H1 (cell line): ENCODE measurements at regions not wholly inside any gene's neighbourhood (a gene's known extent, or its start where the extent isn't known, plus 50 kb on each side); places are given as distances from the start of the nearest gene placed in this dataset.

Source experiments
- CTCF ChIA-PET: fragments of 300-600 bp; sonication (Branson Sonifier 250); formaldehyde crosslinking; loops from one replicate; lab custom pipeline; 2021; ENCODE audit not compliant: partially characterized antibody; lab: Charles Lee
- POLR2A ChIA-PET: fragments of 300-600 bp; sonication (Branson Sonifier 250); formaldehyde crosslinking; loops from one replicate; lab custom pipeline; 2021; ENCODE audit warnings: inconsistent platforms; ENCODE audit not compliant: partially characterized antibody; lab: Charles Lee
- DNase-seq, 2 experiments: peaks; one replicate each; pipeline versions ENCODE4 v3.0.0 to v3.0.0-alpha.2; 2010 to 2022; ENCODE audit warnings: low spot score in 2 of 2, low read depth in 1 of 2, mixed read lengths in 1 of 2
- FAIRE-seq: peaks from 2 replicates; lab custom pipeline; 2011; peaks lifted over from hg19 to GRCh38; lab: Jason Lieb, UNC
- H2AFZ ChIP-seq: 2 replicates; pipeline ENCODE4 v1.8.1; 2012; ENCODE audit warnings: low read length, inconsistent platforms
- H2AK5ac ChIP-seq: 2 replicates; pipeline ENCODE4 v1.6.1; 2013; ENCODE audit warnings: low read depth, low read length
- H2BK120ac ChIP-seq: replicated peaks from 2 replicates; pipeline ENCODE3; 2013; ENCODE audit warnings: low read depth, low read length, inconsistent platforms
- H2BK12ac ChIP-seq: 2 replicates; pipeline ENCODE4 v1.6.1; 2013; ENCODE audit warnings: low read depth, low read length
- H2BK15ac ChIP-seq: 2 replicates; pipeline ENCODE4 v1.6.1; 2013; ENCODE audit warnings: low read length
- H2BK20ac ChIP-seq: 2 replicates; pipeline ENCODE4 v1.6.1; 2013; ENCODE audit warnings: low read length
- H2BK5ac ChIP-seq: 2 replicates; pipeline ENCODE4 v1.6.1; 2013; ENCODE audit warnings: low read depth, low read length
- H3K14ac ChIP-seq: 2 replicates; pipeline ENCODE4 v1.6.1; 2013; ENCODE audit warnings: inconsistent platforms; ENCODE audit not compliant: insufficient read length
- H3K18ac ChIP-seq: 2 replicates; pipeline ENCODE4 v1.6.1; 2013; ENCODE audit warnings: low read length; ENCODE audit errors: extremely low read depth
- H3K23ac ChIP-seq: 2 replicates; pipeline ENCODE4 v1.6.1; 2013; ENCODE audit warnings: inconsistent platforms; ENCODE audit not compliant: insufficient read length
- H3K23me2 ChIP-seq: 2 replicates; pipeline ENCODE4 v1.6.1; 2013; ENCODE audit warnings: low read depth, low read length
- H3K27ac ChIP-seq: 2 replicates; pipeline ENCODE4 v1.6.1; 2011; ENCODE audit warnings: low read depth, low read length, inconsistent platforms
- H3K27me3 ChIP-seq, 4 experiments: replicated peaks in 1 of 4; 1 replicate in 1 of 4; 2 replicates in 3 of 4; pipeline versions ENCODE4 v1.6.1 to v1.8.1; 2011 to 2013; ENCODE audit warnings: low read length in 3 of 4, mild to moderate bottlenecking in 3 of 4, inconsistent platforms in 2 of 4, mixed read lengths in 2 of 4, moderate library complexity in 1 of 4; ENCODE audit not compliant: control insufficient read depth in 3 of 4, insufficient read depth in 3 of 4; ENCODE audit errors: extremely low read depth in 1 of 4
- H3K36me3 ChIP-seq, 4 experiments: 2 replicates each; pipeline versions ENCODE4 v1.6.1 to v1.8.1; 2011 to 2013; ENCODE audit warnings: mild to moderate bottlenecking in 4 of 4, low read length in 3 of 4, moderate library complexity in 2 of 4, control low read depth in 1 of 4, inconsistent platforms in 1 of 4; ENCODE audit not compliant: insufficient read depth in 4 of 4, control insufficient read depth in 2 of 4
- H3K4ac ChIP-seq: replicated peaks from 2 replicates; pipeline ENCODE3; 2013; ENCODE audit warnings: low read length, low read depth, mixed read lengths, inconsistent platforms; ENCODE audit not compliant: insufficient read length
- H3K4me1 ChIP-seq, 4 experiments: replicated peaks in 1 of 4; 1 replicate in 1 of 4; 2 replicates in 3 of 4; pipeline versions ENCODE4 v1.6.1 to v1.8.1; 2011 to 2013; ENCODE audit warnings: low read length in 3 of 4, inconsistent platforms in 2 of 4, mixed read lengths in 1 of 4; ENCODE audit not compliant: insufficient read depth in 4 of 4, control insufficient read depth in 3 of 4
- H3K4me2 ChIP-seq, 2 experiments: 2 replicates each; pipeline versions ENCODE4 v1.6.1 to v1.8.1; 2011 to 2013; ENCODE audit warnings: low read depth in 2 of 2, low read length in 2 of 2, control low read depth in 1 of 2, inconsistent platforms in 1 of 2, mild to moderate bottlenecking in 1 of 2; ENCODE audit not compliant: insufficient read depth in 1 of 2
- H3K4me3 ChIP-seq, 4 experiments: fragments of 200-600, 300-600 bp in 1 of 4; sonication (generic), shearing (Covaris generic), sonication (Bioruptor Twin) in 1 of 4; 2 replicates each; pipeline versions ENCODE4 v1.5.1 to v1.8.1; 2011 to 2016; ENCODE audit warnings: low read length in 4 of 4, low read depth in 3 of 4, control low read depth in 2 of 4, inconsistent platforms in 2 of 4, mild to moderate bottlenecking in 2 of 4, mixed read lengths in 1 of 4, moderate library complexity in 1 of 4; ENCODE audit not compliant: insufficient read depth in 2 of 4; ENCODE audit errors: extremely low read depth in 1 of 4
- H3K56ac ChIP-seq: replicated peaks from 2 replicates; pipeline ENCODE3; 2013; ENCODE audit warnings: low read depth, mild to moderate bottlenecking, mixed read lengths, low read length, inconsistent platforms; ENCODE audit not compliant: insufficient read length
- H3K79me1 ChIP-seq: 2 replicates; pipeline ENCODE4 v1.6.1; 2013; ENCODE audit warnings: low read depth, low read length, control low read depth
- H3K79me2 ChIP-seq, 2 experiments: 2 replicates each; pipeline versions ENCODE4 v1.6.1 to v1.8.1; 2012 to 2013; ENCODE audit warnings: low read length in 2 of 2, mild to moderate bottlenecking in 2 of 2, inconsistent platforms in 1 of 2; ENCODE audit not compliant: insufficient read depth in 2 of 2, control insufficient read depth in 1 of 2
- H3K9ac ChIP-seq, 4 experiments: replicated peaks in 1 of 4; 1 replicate in 1 of 4; 2 replicates in 3 of 4; pipeline versions ENCODE4 v1.6.1 to v1.8.1; 2011 to 2013; ENCODE audit warnings: low read depth in 3 of 4, low read length in 3 of 4, control low read depth in 2 of 4, mild to moderate bottlenecking in 2 of 4, moderate library complexity in 2 of 4, inconsistent platforms in 1 of 4; ENCODE audit errors: extremely low read depth in 1 of 4
- H3K9me3 ChIP-seq, 2 experiments: 2 replicates each; pipeline versions ENCODE4 v1.6.1 to v1.8.1; 2012 to 2013; ENCODE audit warnings: mild to moderate bottlenecking in 2 of 2, moderate library complexity in 2 of 2, control low read depth in 1 of 2, inconsistent platforms in 1 of 2, low read depth in 1 of 2, low read length in 1 of 2, mixed read lengths in 1 of 2; ENCODE audit not compliant: insufficient read depth in 2 of 2
- H4K20me1 ChIP-seq, 2 experiments: replicated peaks in 1 of 2; 2 replicates each; pipeline versions ENCODE3 to v1.8.1; 2011 to 2013; ENCODE audit warnings: inconsistent platforms in 2 of 2, low read length in 2 of 2, mild to moderate bottlenecking in 1 of 2; ENCODE audit not compliant: insufficient read depth in 2 of 2, control insufficient read depth in 1 of 2
- H4K5ac ChIP-seq: 2 replicates; pipeline ENCODE4 v1.6.1; 2013; ENCODE audit warnings: low read length, low read depth, mixed read lengths, inconsistent platforms; ENCODE audit not compliant: insufficient read length
- H4K8ac ChIP-seq: 2 replicates; pipeline ENCODE4 v1.8.0; 2013; ENCODE audit warnings: mild to moderate bottlenecking, moderate library complexity, low read length, inconsistent platforms; ENCODE audit not compliant: insufficient read depth; ENCODE audit errors: extremely low read depth
- H4K91ac ChIP-seq: replicated peaks from 2 replicates; pipeline ENCODE3; 2013; ENCODE audit warnings: low read length, mixed read lengths, inconsistent platforms; ENCODE audit not compliant: insufficient read length
- BRCA1 ChIP-seq: IDR thresholded peaks from 2 replicates; pipeline ENCODE4 v1.6.1; 2012; ENCODE audit warnings: low read depth, low read length, improper control_type of control experiment
- CREB1 ChIP-seq: IDR thresholded peaks from 2 replicates; pipeline ENCODE4 v1.6.1; 2012; ENCODE audit warnings: inconsistent platforms
- CTCF ChIP-seq, 3 experiments: IDR thresholded peaks; 1 replicate in 2 of 3; 2 replicates in 1 of 3; pipeline versions ENCODE4 v1.5.1 to v1.6.1; 2011; ENCODE audit warnings: low read length in 3 of 3, mild to moderate bottlenecking in 3 of 3, inconsistent platforms in 2 of 3, low read depth in 1 of 3, moderate library complexity in 1 of 3; ENCODE audit not compliant: insufficient read depth in 1 of 3; ENCODE audit errors: control extremely low read depth in 1 of 3
- GABPA ChIP-seq: IDR thresholded peaks from 2 replicates; pipeline ENCODE4 v1.6.1; 2011; ENCODE audit warnings: mild to moderate bottlenecking, low read length, moderate library complexity, borderline replicate concordance; ENCODE audit not compliant: insufficient read depth
- JUN ChIP-seq: IDR thresholded peaks from 2 replicates; pipeline ENCODE4 v1.6.1; 2011; ENCODE audit warnings: low read depth, mild to moderate bottlenecking, improper control_type of control experiment, low read length
- KDM4A ChIP-seq: IDR thresholded peaks from one replicate; pipeline ENCODE4 v1.7.1; 2012; ENCODE audit warnings: low read depth, mild to moderate bottlenecking, moderate library complexity, low read length, inconsistent platforms; ENCODE audit not compliant: severe bottlenecking
- RNF2 ChIP-seq: fragments of 200-900, 300-1000 bp; sonication (generic); IDR thresholded peaks from 2 replicates; pipeline ENCODE4 v1.7.1; 2016; ENCODE audit warnings: borderline replicate concordance, low read depth, mild to moderate bottlenecking, antibody characterized with exemption, low read length; ENCODE audit not compliant: poor library complexity, severe bottlenecking; ENCODE audit errors: missing control alignments
- SIX5 ChIP-seq: IDR thresholded peaks from 2 replicates; pipeline ENCODE4 v1.6.1; 2011; ENCODE audit warnings: mild to moderate bottlenecking, low read depth, low read length
- SP1 ChIP-seq: IDR thresholded peaks from 2 replicates; pipeline ENCODE4 v1.6.1; 2011; ENCODE audit warnings: low read depth, low read length
- SP2 ChIP-seq: IDR thresholded peaks from 2 replicates; pipeline ENCODE4 v1.6.1; 2012; ENCODE audit warnings: mild to moderate bottlenecking, low read length, inconsistent platforms
- SP4 ChIP-seq: IDR thresholded peaks from 2 replicates; pipeline ENCODE4 v1.6.1; 2012; ENCODE audit warnings: low read length, inconsistent platforms
- WGBS, 2 experiments: shearing (Covaris generic) in 1 of 2; methylation state at CpG; one replicate each; pipeline versions ENCODE4 v1.1.6 to v1.1.7; 2013 to 2015; ENCODE audit warnings: low lambda C conversion rate in 2 of 2, mixed read lengths in 2 of 2, inconsistent platforms in 1 of 2, low coverage in 1 of 2, missing lambda C conversion rate in 1 of 2; ENCODE audit not compliant: insufficient replicate concordance in 2 of 2, insufficient coverage in 1 of 2, insufficient read length in 1 of 2; ENCODE audit errors: extremely low coverage in 1 of 2, missing lambda C conversion rate in 1 of 2; 5-methylcytosine and 5-hydroxymethylcytosine counted together
- TF ChIP-seq, protein P1 (sequence below): IDR thresholded peaks from 2 replicates; pipeline ENCODE4 v1.6.1; 2011; ENCODE audit warnings: low read depth, mild to moderate bottlenecking, low read length; ENCODE audit not compliant: insufficient read depth

DNA sequence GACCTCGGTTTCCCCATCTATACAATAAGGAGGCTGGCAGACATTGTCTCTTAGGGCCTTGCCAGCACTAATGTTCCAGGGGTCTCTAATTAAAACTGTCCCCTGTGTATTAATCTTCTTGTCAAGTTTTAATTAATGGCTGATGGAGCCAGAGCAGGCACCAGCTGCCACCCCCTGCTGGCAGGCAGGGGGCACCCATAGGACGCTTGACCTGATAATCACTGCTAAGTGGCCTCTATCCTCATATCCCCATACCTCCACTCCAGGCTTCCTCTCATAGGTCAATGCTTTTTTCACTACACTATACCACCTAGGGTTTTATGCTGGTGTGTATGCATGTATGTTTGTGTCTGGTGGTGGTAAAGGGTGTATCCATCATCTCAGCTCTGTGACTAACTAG lies 89.4 kb downstream of the EFNB1 start:
- Histone ChIP-seq H3K9ac (no peak overlapping the region), H3K4me2 (no peak overlapping the region), H2BK120ac (no peak overlapping the region), H3K4me1 (peaks cover 3 to 19% (median 9%) of the 10 kb centered on the region in 4 experiments), H3K79me1 (no peaks in the 10 kb centered on the region), H2BK15ac (no peak overlapping the region), H3K23me2 (no peaks in the 10 kb centered on the region), H2BK12ac (no peak overlapping the region), H3K14ac (no peak overlapping the region), H2BK20ac (no peak overlapping the region), H3K27me3 (no peaks in the 10 kb centered on the region; a peak in 1 of 7 replicates), H3K79me2 (no peaks in the 10 kb centered on the region), H3K4me3 (no peak overlapping the region), H4K5ac (no peak overlapping the region), H2AFZ (no peak overlapping the region), H4K91ac (no peak overlapping the region), H4K20me1 (no peaks in the 10 kb centered on the region), H3K36me3 (no peaks in the 10 kb centered on the region), H3K4ac (no peak overlapping the region), H3K18ac (no peak overlapping the region), H3K9me3 (no peaks in the 10 kb centered on the region), H3K56ac (no peak overlapping the region), H3K23ac (no peak overlapping the region), H3K27ac (no peak overlapping the region), H4K8ac (no peak overlapping the region), H2BK5ac (no peak overlapping the region), H2AK5ac (no peak overlapping the region)
- WGBS, 2 experiments = 100% methylated on average over 2 of the region's 2 CpGs; no CpG with 5 or more reads in 1 of the 2 experiments
- FAIRE-seq = no peak
- ChIA-PET POLR2A (interaction anchor here (2.3 kb wide), 1 partner anchor 10 kb away, joined by 5 read pairs; no protein-coding TSS in a partner anchor), CTCF (interaction anchor here (1.1 to 3.6 kb wide), 4 partner anchors 13 to 90 kb away, joined by 4 to 15 read pairs (median 8); partner anchors contain the start of gene EFNB1)
- no peak for DNase-seq
- TF ChIP-seq CTCF (IDR thresholded peaks at IDR 0.05; ENCODE audit: control extremely low read depth in 1 of 3, insufficient read depth in 1 of 3, low read depth in 1 of 3, low read length in 3 of 3) (no peak), RNF2 (no peak), GABPA (no peak), SP1 (no peak), CREB1 (no peak), JUN (no peak), SIX5 (no peak), SP4 (no peak), SP2 (no peak), BRCA1 (no peak), KDM4A (no peak)
- TF ChIP-seq, protein P1, sequence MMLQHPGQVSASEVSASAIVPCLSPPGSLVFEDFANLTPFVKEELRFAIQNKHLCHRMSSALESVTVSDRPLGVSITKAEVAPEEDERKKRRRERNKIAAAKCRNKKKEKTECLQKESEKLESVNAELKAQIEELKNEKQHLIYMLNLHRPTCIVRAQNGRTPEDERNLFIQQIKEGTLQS = no peak
